ENCODE measurements at regions not wholly inside any gene's neighbourhood (a gene's known extent, or its start where the extent isn't known, plus 50 kb on each side); places are given as distances from the start of the nearest gene placed in this dataset.

DNA sequence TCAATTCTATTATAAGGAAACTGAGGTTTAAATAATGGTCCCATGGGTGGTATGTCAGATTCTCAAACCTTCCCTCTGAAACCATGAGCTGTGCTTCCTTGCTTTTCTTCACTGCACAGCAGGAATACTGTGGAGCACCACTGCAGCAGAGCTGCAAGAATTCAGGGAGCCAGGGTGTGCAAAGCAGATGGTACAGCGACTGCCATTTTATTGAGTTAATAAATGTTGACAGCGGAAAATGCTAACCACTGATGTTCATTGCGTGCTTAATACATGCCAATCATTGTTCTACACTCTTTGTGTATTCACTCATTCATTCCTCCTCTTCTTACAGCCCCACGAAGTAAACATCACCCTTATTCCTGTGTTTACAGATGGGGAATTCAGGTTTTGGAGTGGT is 152.2 kb upstream of the THSD7B start:
- CTCF ChIA-PET: no interaction called here
- no peak for TF ChIP-seq CTCF (IDR thresholded peaks at IDR 0.05; ENCODE audit: insufficient read depth, low read length, missing control alignments)

DNA sequence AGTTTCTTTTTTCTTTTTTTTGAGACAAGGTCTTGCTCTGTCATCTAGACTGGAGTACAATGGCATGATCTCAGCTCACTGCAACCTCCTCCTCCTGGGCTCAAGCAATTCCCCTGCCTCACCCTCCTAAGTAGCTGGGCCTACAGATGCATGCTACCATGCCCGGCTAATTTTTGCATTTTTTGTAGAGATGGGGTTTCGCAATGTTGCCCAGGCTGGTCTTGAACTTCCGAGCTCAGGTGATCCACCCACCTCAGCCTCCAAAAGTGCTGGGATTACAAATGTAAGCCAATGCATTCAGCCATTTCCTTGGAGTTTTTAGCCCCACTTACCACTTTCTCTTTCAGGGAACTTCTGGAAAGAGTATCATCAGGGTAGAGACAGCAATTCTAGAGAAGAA is 153.3 kb upstream of the THSD7B start:
- ChIA-PET CTCF (no interaction called here), POLR2A (no interaction called here)
- TF ChIP-seq CTCF (IDR thresholded peaks at IDR 0.05; ENCODE audit: insufficient read depth, low read length, missing control alignments): no peak
- DNase-seq (ENCODE audit: low read depth, low spot score): no peak
- H3K4me3 ChIP-seq (ENCODE audit: low read depth, low read length): no peak overlapping the region

More for the DNA sequence above, 152.2 kb upstream of the THSD7B start:
- no peak overlapping the region for H3K4me3 ChIP-seq (ENCODE audit: low read depth, low read length)
- no peak for DNase-seq (ENCODE audit: low read depth, low spot score)
- POLR2A ChIA-PET: no interaction called here

GRCh38 chr2:136611451-136611850 is 153.9 kb upstream of the THSD7B start:
- CTCF ChIA-PET: no interaction called here
- DNase-seq (ENCODE audit: low read depth, low spot score): no peak
- no peak for TF ChIP-seq CTCF (IDR thresholded peaks at IDR 0.05; ENCODE audit: insufficient read depth, low read length, missing control alignments)
- POLR2A ChIA-PET: no interaction called here
- no peak overlapping the region for H3K4me3 ChIP-seq (ENCODE audit: low read depth, low read length)

DNA sequence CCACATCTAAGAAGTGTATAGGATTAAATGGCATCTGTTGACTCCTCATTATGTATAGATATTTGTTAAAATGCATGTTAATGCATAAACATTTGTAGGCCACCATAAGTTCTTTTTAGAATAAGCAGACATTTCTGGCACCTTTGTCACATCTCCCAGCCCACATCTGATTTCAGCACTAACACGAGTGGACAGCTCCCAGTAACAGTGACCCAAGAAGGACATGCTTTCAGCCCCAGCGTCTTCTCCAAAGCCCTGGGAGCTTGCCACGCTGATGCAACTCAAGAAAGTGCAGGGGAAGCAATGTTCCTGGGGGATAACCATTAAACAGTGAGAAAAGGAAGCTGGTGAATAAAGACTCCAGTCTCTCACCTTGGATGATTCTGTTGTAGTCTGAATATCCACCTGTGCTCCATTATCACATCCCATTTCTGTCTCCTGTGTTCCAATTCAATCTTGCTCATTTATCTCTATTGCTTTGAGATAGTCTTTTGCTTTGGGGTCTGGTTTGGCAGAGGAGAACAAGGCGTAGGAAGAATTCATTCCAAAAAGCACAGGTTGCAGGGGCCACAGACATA is 182.6 kb upstream of the THSD7B start:
- CTCF ChIA-PET: no interaction called here
- no peak overlapping the region for H3K4me3 ChIP-seq (ENCODE audit: low read depth, low read length)
- TF ChIP-seq CTCF (IDR thresholded peaks at IDR 0.05; ENCODE audit: insufficient read depth, low read length, missing control alignments): no peak
- no peak for DNase-seq (ENCODE audit: low read depth, low spot score)
- POLR2A ChIA-PET: no interaction called here

DNA sequence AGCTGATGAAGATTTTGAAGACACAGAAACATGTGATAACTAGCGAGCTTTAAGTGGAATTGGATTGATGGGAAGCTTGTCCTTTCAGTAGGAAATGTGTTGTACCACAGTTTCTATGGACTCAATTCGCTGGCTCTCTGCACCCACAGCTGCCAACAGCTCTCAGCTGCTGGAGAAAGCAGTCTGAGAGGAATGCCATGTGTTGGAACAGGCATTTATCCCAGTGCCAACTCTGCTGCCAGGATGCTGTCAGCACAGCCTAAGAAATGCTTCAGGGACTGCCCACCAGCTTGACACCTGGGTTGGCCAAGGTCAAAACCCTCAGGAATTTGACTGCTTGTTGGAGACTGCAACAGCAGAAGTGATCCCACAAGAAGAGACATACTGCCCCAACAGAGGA is 193.0 kb upstream of the THSD7B start:
- ChIA-PET CTCF (no interaction called here), POLR2A (no interaction called here)
- no peak for TF ChIP-seq CTCF (IDR thresholded peaks at IDR 0.05; ENCODE audit: insufficient read depth, low read length, missing control alignments)
- DNase-seq (ENCODE audit: low read depth, low spot score): no peak
- H3K4me3 ChIP-seq (ENCODE audit: low read depth, low read length): no peak overlapping the region

GRCh38 chr2:136557203-136557602 is 208.1 kb upstream of the THSD7B start:
- DNase-seq (ENCODE audit: low read depth, low spot score): no peak
- H3K4me3 ChIP-seq (ENCODE audit: low read depth, low read length): no peak overlapping the region
- ChIA-PET CTCF (no interaction called here), POLR2A (no interaction called here)
- TF ChIP-seq CTCF (IDR thresholded peaks at IDR 0.05; ENCODE audit: insufficient read depth, low read length, missing control alignments): no peak
